ENCODE measurements at regions not wholly inside any gene's neighbourhood (a gene's known extent, or its start where the extent isn't known, plus 50 kb on each side); places are given as distances from the start of the nearest gene placed in this dataset.

GRCh38 chr4:33425936-33426335, 2705.8 kb downstream of the PCDH7 start:
- H3K79me2 ChIP-seq (ENCODE audit: insufficient read depth, low read length): no peaks in the 10 kb centered on the region
- H3K4me3 ChIP-seq (replicated peaks in 1 of 3; ENCODE audit: low read depth in 2 of 3, low read length in 3 of 3): no peak overlapping the region
- no peaks in the 10 kb centered on the region for H3K36me3 Mint-ChIP-seq
- no peaks in the 10 kb centered on the region for H3K9me3 ChIP-seq (replicated peaks in 1 of 2; ENCODE audit: control insufficient read depth in 1 of 2, insufficient read depth in 1 of 2, low read length in 2 of 2)
- H3K27ac Mint-ChIP-seq: no peak overlapping the region
- no peak overlapping the region for H3K9ac ChIP-seq (ENCODE audit: insufficient read depth, low read length, poor library complexity, severe bottlenecking)
- no peak overlapping the region for H3K27ac ChIP-seq (ENCODE audit: low read depth in 1 of 2, low read length in 2 of 2)
- H3K4me3 Mint-ChIP-seq: no peak overlapping the region
- H3K4me2 ChIP-seq (replicated peaks; ENCODE audit: extremely low read depth, low read length, poor library complexity, severe bottlenecking): no peak overlapping the region
- no peaks in the 10 kb centered on the region for H3K9me3 Mint-ChIP-seq
- WGBS (ENCODE audit: insufficient coverage): no CpG with 5 or more reads among the region's 1 CpG
- H3K36me3 ChIP-seq (replicated peaks in 1 of 2; ENCODE audit: control insufficient read depth in 1 of 2, insufficient read depth in 2 of 2, low read length in 2 of 2): no peaks in the 10 kb centered on the region
- TF ChIP-seq CTCF (IDR thresholded peaks at IDR 0.05): no peak
- H3K4me1 Mint-ChIP-seq: no peaks in the 10 kb centered on the region
- no peaks in the 10 kb centered on the region for H3K4me1 ChIP-seq (ENCODE audit: control insufficient read depth in 1 of 2, insufficient read depth in 2 of 2, low read length in 2 of 2)
- no peak overlapping the region for H2AFZ ChIP-seq (ENCODE audit: insufficient read depth, low read depth, low read length, poor library complexity, severe bottlenecking)
- no peak for DNase-seq
- no peaks in the 10 kb centered on the region for H3K27me3 ChIP-seq (ENCODE audit: control insufficient read depth in 2 of 2, insufficient read depth in 2 of 2, low read length in 2 of 2)
- no peaks in the 10 kb centered on the region for H4K20me1 ChIP-seq (ENCODE audit: insufficient read depth, low read length)
- intact Hi-C loops (cut with micrococcal nuclease): no loop called here
- no peaks in the 10 kb centered on the region for H3K27me3 Mint-ChIP-seq (ENCODE audit: low read depth in 3 of 3)

GRCh38 chr4:33427676-33428075, 2707.5 kb downstream of the PCDH7 start:
- no peak overlapping the region for H3K27ac Mint-ChIP-seq
- no peak overlapping the region for H3K9ac ChIP-seq (ENCODE audit: insufficient read depth, low read length, poor library complexity, severe bottlenecking)
- H3K27me3 Mint-ChIP-seq (ENCODE audit: low read depth in 3 of 3): no peaks in the 10 kb centered on the region

More at GRCh38 chr4:33427676-33428075, 2707.5 kb downstream of the PCDH7 start:
- H3K36me3 Mint-ChIP-seq: no peaks in the 10 kb centered on the region
- no peak for DNase-seq
- H3K9me3 ChIP-seq (replicated peaks in 1 of 2; ENCODE audit: control insufficient read depth in 1 of 2, insufficient read depth in 1 of 2, low read length in 2 of 2): no peaks in the 10 kb centered on the region
- 100% methylated on average over 1 of the region's 1 CpG for WGBS (ENCODE audit: insufficient coverage)
- no peak overlapping the region for H2AFZ ChIP-seq (ENCODE audit: insufficient read depth, low read depth, low read length, poor library complexity, severe bottlenecking)
- H3K27ac ChIP-seq (ENCODE audit: low read depth in 1 of 2, low read length in 2 of 2): no peak overlapping the region
- no peak overlapping the region for H3K4me3 Mint-ChIP-seq
- H3K4me3 ChIP-seq (replicated peaks in 1 of 3; ENCODE audit: low read depth in 2 of 3, low read length in 3 of 3): no peak overlapping the region
- intact Hi-C loops (cut with micrococcal nuclease): no loop called here
- H3K36me3 ChIP-seq (replicated peaks in 1 of 2; ENCODE audit: control insufficient read depth in 1 of 2, insufficient read depth in 2 of 2, low read length in 2 of 2): no peaks in the 10 kb centered on the region
- no peaks in the 10 kb centered on the region for H3K4me1 ChIP-seq (ENCODE audit: control insufficient read depth in 1 of 2, insufficient read depth in 2 of 2, low read length in 2 of 2)
- no peaks in the 10 kb centered on the region for H3K79me2 ChIP-seq (ENCODE audit: insufficient read depth, low read length)
- no peaks in the 10 kb centered on the region for H4K20me1 ChIP-seq (ENCODE audit: insufficient read depth, low read length)
- H3K27me3 ChIP-seq (ENCODE audit: control insufficient read depth in 2 of 2, insufficient read depth in 2 of 2, low read length in 2 of 2): no peaks in the 10 kb centered on the region
- H3K4me1 Mint-ChIP-seq: no peaks in the 10 kb centered on the region
- H3K9me3 Mint-ChIP-seq: no peaks in the 10 kb centered on the region
- no peak for TF ChIP-seq CTCF (IDR thresholded peaks at IDR 0.05)
- no peak overlapping the region for H3K4me2 ChIP-seq (replicated peaks; ENCODE audit: extremely low read depth, low read length, poor library complexity, severe bottlenecking)
